B cell (primary cell): ENCODE measurements at regions not wholly inside any gene's neighbourhood (a gene's known extent, or its start where the extent isn't known, plus 50 kb on each side); places are given as distances from the start of the nearest gene placed in this dataset.
"Not testable (repeated sequence)": the region's sequence is repeated elsewhere in the genome, so short reads cannot be mapped to it uniquely, and the experiment has no call there.

Source experiments
- ATAC-seq: fragments of 200-7000 bp; cut with Tn5 transposase; one replicate; pipeline ENCODE4 v1.10.0; 2021; ENCODE audit warnings: low read depth, mild to moderate bottlenecking, moderate number of reproducible peaks, moderate library complexity
- CTCF ChIA-PET: fragments of 350-600 bp; sonication (Branson Sonifier 250); formaldehyde crosslinking; loops from one replicate; lab custom pipeline; 2021; ENCODE audit warnings: antibody characterized with exemption, inconsistent platforms; lab: Charles Lee
- POLR2A ChIA-PET: fragments of 350-600 bp; sonication (Branson Sonifier 250); formaldehyde crosslinking; loops from one replicate; lab custom pipeline; 2021; ENCODE audit warnings: antibody characterized with exemption; lab: Charles Lee
- DNase-seq: peaks from one replicate; pipeline ENCODE4 v3.0.0; 2013
- H2AFZ ChIP-seq: 2 replicates; pipeline ENCODE4 v1.6.1; 2012; ENCODE audit warnings: mild to moderate bottlenecking, low read depth, low read length; ENCODE audit not compliant: insufficient read depth, poor library complexity, severe bottlenecking
- H3K27ac ChIP-seq, 2 donors: 1 replicate in 1 of 2; 2 replicates in 1 of 2; pipeline ENCODE4 v1.5.1; 2012 to 2013; ENCODE audit warnings: low read length in 2 of 2, mild to moderate bottlenecking in 2 of 2, moderate library complexity in 1 of 2
- H3K27me3 ChIP-seq, 4 experiments: fragments of 200-600 bp in 1 of 4; sonication (generic) in 1 of 4; replicated peaks in 1 of 4; 1 replicate in 2 of 4; 2 replicates in 2 of 4; pipeline versions ENCODE4 v1.6.1 to v1.7.0; 2013 to 2016; ENCODE audit warnings: low read length in 3 of 4, mild to moderate bottlenecking in 2 of 4, mixed read lengths in 1 of 4, moderate library complexity in 1 of 4; ENCODE audit not compliant: insufficient read depth in 4 of 4, control insufficient read depth in 3 of 4; ENCODE audit errors: control extremely low read depth in 1 of 4
- H3K36me3 ChIP-seq, 2 experiments: replicated peaks in 1 of 2; 1 replicate in 1 of 2; 2 replicates in 1 of 2; pipeline versions ENCODE4 v1.6.1 to v1.7.1; 2013; ENCODE audit warnings: low read length in 1 of 2; ENCODE audit not compliant: insufficient read depth in 2 of 2, control insufficient read depth in 1 of 2; ENCODE audit errors: control extremely low read depth in 1 of 2, extremely low read depth in 1 of 2
- H3K4me1 ChIP-seq, 2 donors: fragments of 200-600 bp in 1 of 2; sonication (generic) in 1 of 2; 1 replicate in 1 of 2; 2 replicates in 1 of 2; pipeline versions ENCODE4 v1.5.1 to v1.6.1; 2013 to 2017; ENCODE audit warnings: low read length in 2 of 2; ENCODE audit not compliant: control insufficient read depth in 2 of 2, insufficient read depth in 2 of 2
- H3K4me2 ChIP-seq: replicated peaks from 2 replicates; pipeline ENCODE3; 2012; ENCODE audit warnings: mild to moderate bottlenecking, low read depth, low read length; ENCODE audit not compliant: poor library complexity, severe bottlenecking
- H3K4me3 ChIP-seq, 5 experiments: fragments of 200-600 bp in 1 of 5; sonication (generic) in 1 of 5; 1 replicate in 3 of 5; 2 replicates in 2 of 5; pipeline versions ENCODE4 v1.5.1 to v1.7.0; 2011 to 2016; ENCODE audit warnings: low read length in 4 of 5, mild to moderate bottlenecking in 4 of 5, low read depth in 2 of 5, control low read depth in 1 of 5, moderate library complexity in 1 of 5; ENCODE audit not compliant: insufficient read depth in 1 of 5; ENCODE audit errors: control extremely low read depth in 1 of 5, extremely low read depth in 1 of 5
- H3K79me2 ChIP-seq: fragments of 200-600 bp; sonication (generic); one replicate; pipeline ENCODE4 v1.6.0; 2016; ENCODE audit warnings: low read length; ENCODE audit not compliant: control insufficient read depth, insufficient read depth
- H3K9ac ChIP-seq: fragments of 200-600 bp; sonication (generic); 2 replicates; pipeline ENCODE4 v1.6.1; 2017; ENCODE audit warnings: mild to moderate bottlenecking, low read length, moderate library complexity
- H3K9me3 ChIP-seq, 3 donors: one replicate each; pipeline versions ENCODE4 v1.6.1 to v1.7.1; 2013; ENCODE audit warnings: low read length in 2 of 3; ENCODE audit not compliant: control insufficient read depth in 2 of 3, insufficient read depth in 1 of 3; ENCODE audit errors: control extremely low read depth in 1 of 3
- H4K20me1 ChIP-seq: 2 replicates; pipeline ENCODE4 v1.6.0; 2012; ENCODE audit warnings: mild to moderate bottlenecking, low read length; ENCODE audit not compliant: insufficient read depth, control insufficient read depth, poor library complexity, severe bottlenecking
- H3K27ac Mint-ChIP-seq: one replicate; pipeline ENCODE4 v1.8.0; 2021; ENCODE audit warnings: mixed read lengths
- H3K27me3 Mint-ChIP-seq: one replicate; pipeline ENCODE4 v1.8.0; 2021; ENCODE audit warnings: mixed read lengths
- H3K4me1 Mint-ChIP-seq: one replicate; pipeline ENCODE4 v1.8.0; 2021; ENCODE audit warnings: mixed read lengths
- H3K4me3 Mint-ChIP-seq: one replicate; pipeline ENCODE4 v1.8.0; 2021; ENCODE audit warnings: mixed read lengths
- H3K9me3 Mint-ChIP-seq: one replicate; pipeline ENCODE4 v1.8.0; 2022; ENCODE audit warnings: mixed read lengths; ENCODE audit not compliant: insufficient read depth
- EZH2 ChIP-seq: IDR thresholded peaks from 2 replicates; pipeline ENCODE4 v1.6.1; 2012; ENCODE audit warnings: borderline replicate concordance, low read depth, mild to moderate bottlenecking, moderate library complexity, low read length; ENCODE audit not compliant: insufficient read depth, poor library complexity, severe bottlenecking
- WGBS: methylation state at CpG from one replicate; pipeline ENCODE4 v1.1.5; 2013; ENCODE audit warnings: missing lambda C conversion rate; ENCODE audit not compliant: insufficient coverage; 5-methylcytosine and 5-hydroxymethylcytosine counted together
- intact Hi-C: fragments of 100-400 bp; cut with micrococcal nuclease; formaldehyde crosslinking; loops from one replicate; pipeline ENCODE4 v1.10.0; 2022
- TF ChIP-seq, protein P1 (sequence below): fragments of 200-600 bp; IDR thresholded peaks from one replicate; pipeline ENCODE4 v1.8.0; 2022; ENCODE audit warnings: antibody characterized with exemption, mild to moderate bottlenecking

DNA sequence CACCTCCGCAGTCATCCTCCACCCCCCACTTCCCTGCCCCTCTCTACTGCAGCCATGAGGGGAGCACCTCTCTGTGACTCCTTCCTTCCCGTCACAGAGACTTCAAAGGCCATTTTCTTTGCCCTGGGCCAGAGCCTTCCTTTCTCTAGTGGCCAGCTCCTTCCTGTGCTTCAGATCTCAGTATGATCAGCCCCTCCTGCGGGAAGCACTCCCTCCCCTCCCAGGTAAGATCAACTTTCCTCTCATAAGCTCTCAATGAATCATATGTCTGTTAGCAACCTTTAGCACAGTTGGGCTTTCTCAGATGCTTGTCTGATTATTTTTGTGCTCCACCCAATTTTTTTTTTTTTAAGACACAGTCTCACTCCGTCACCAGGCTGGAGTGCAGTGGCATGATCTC is 241.0 kb upstream of the PRSS1 start:
- Histone ChIP-seq H3K4me1 (no peaks in the 10 kb centered on the region), H3K9me3 (no peaks in the 10 kb centered on the region), H3K79me2 (no peaks in the 10 kb centered on the region), H3K27me3 (peaks cover 0 to 4% (median 0%) of the 10 kb centered on the region in 4 experiments), H3K4me3 (no peak overlapping the region), H3K9ac (no peak overlapping the region), H3K4me2 (no peak overlapping the region), H3K36me3 (no peaks in the 10 kb centered on the region), H2AFZ (no peak overlapping the region), H3K27ac (no peak overlapping the region), H4K20me1 (no peaks in the 10 kb centered on the region)
- Mint-ChIP-seq H3K4me1 (no peaks in the 10 kb centered on the region), H3K27ac (no peak overlapping the region), H3K4me3 (no peak overlapping the region), H3K27me3 (peaks cover 34% of the 10 kb centered on the region), H3K9me3 (no peaks in the 10 kb centered on the region)
- TF ChIP-seq, protein P1, sequence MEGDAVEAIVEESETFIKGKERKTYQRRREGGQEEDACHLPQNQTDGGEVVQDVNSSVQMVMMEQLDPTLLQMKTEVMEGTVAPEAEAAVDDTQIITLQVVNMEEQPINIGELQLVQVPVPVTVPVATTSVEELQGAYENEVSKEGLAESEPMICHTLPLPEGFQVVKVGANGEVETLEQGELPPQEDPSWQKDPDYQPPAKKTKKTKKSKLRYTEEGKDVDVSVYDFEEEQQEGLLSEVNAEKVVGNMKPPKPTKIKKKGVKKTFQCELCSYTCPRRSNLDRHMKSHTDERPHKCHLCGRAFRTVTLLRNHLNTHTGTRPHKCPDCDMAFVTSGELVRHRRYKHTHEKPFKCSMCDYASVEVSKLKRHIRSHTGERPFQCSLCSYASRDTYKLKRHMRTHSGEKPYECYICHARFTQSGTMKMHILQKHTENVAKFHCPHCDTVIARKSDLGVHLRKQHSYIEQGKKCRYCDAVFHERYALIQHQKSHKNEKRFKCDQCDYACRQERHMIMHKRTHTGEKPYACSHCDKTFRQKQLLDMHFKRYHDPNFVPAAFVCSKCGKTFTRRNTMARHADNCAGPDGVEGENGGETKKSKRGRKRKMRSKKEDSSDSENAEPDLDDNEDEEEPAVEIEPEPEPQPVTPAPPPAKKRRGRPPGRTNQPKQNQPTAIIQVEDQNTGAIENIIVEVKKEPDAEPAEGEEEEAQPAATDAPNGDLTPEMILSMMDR: no peak
- no peak for TF ChIP-seq EZH2
- ATAC-seq (no peak), DNase-seq (no peak)
- ChIA-PET CTCF (no interaction called here), POLR2A (no interaction called here)
- WGBS: 63% methylated on average over 3 of the region's 4 CpGs
- intact Hi-C loops: no loop called here

DNA sequence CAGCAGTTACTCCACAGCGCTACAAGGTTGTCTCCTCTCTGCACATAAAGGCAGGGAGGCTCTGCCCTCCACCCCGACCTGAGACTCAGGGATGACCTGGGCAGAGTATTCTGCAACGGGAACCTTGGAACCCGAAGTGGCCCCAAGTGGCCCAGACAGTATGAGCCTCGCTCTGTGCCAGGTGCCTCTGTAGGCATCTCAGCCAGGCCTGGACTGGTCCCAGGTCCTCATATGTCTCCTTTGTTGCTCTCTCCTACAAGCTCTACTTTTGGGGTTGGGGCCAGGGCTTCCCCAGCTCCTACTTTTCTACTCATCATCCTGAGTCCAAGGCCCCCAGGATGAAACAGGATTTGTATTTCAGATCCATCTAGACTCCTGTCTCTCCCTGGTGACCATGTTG is 241.5 kb upstream of the PRSS1 start:
- H3K4me1 ChIP-seq: no peaks in the 10 kb centered on the region
- Mint-ChIP-seq H3K4me1 (no peaks in the 10 kb centered on the region), H3K4me3 (no peak overlapping the region), H3K27ac (no peak overlapping the region), H3K27me3 (peaks cover 33% of the 10 kb centered on the region), H3K9me3 (no peaks in the 10 kb centered on the region)
- no peak for ATAC-seq
- H3K4me3 ChIP-seq: no peak overlapping the region
- CTCF ChIA-PET: interaction anchor here (2.6 kb wide), 1 partner anchor 10 kb away, joined by 7 read pairs; no protein-coding TSS in a partner anchor
- TF ChIP-seq, protein P1: no peak
- TF ChIP-seq EZH2: no peak
- no peak overlapping the region for H3K27ac ChIP-seq
- no peak overlapping the region for H2AFZ ChIP-seq
- H3K79me2 ChIP-seq: no peaks in the 10 kb centered on the region
- no peak for DNase-seq
- H3K36me3 ChIP-seq: no peaks in the 10 kb centered on the region
- H3K4me2 ChIP-seq: no peak overlapping the region
- 90% methylated on average over 5 of the region's 5 CpGs for WGBS
- intact Hi-C loops: no loop called here
- H3K9ac ChIP-seq: no peak overlapping the region
- no peaks in the 10 kb centered on the region for H4K20me1 ChIP-seq
- POLR2A ChIA-PET: no interaction called here
- no peaks in the 10 kb centered on the region for H3K9me3 ChIP-seq
- peaks cover 0 to 4% (median 0%) of the 10 kb centered on the region in 4 experiments for H3K27me3 ChIP-seq

DNA sequence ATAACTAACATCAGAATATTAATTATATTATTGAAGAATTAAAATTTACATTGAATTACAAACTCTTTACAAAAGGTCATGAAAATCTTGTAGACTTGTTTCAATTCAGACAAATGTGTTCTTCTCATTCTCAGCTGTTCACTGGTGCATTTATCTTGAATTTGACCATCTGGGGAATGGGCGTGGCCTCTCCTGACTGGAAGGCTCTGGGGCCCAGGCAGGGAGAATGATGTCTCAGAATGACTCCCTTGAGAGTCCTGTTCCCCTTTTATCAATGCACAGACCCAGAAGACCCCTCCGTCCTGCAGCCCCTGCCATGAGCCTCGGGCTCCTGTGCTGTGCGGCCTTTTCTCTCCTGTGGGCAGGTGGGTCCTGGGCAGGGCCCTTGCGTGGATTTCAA is 242.2 kb upstream of the PRSS1 start:
- H3K4me3 Mint-ChIP-seq, POLR2A ChIA-PET: not testable (repeated sequence)

More for the DNA sequence above, 242.2 kb upstream of the PRSS1 start:
- H3K4me3 ChIP-seq, H3K79me2 ChIP-seq, H3K4me1 Mint-ChIP-seq, H3K9ac ChIP-seq, intact Hi-C loops, H3K4me2 ChIP-seq, H3K4me1 ChIP-seq, H2AFZ ChIP-seq, H4K20me1 ChIP-seq, DNase-seq, ATAC-seq, H3K27ac ChIP-seq, H3K27me3 ChIP-seq, H3K36me3 ChIP-seq, H3K9me3 ChIP-seq, H3K9me3 Mint-ChIP-seq, H3K27ac Mint-ChIP-seq: not testable (repeated sequence)
- peaks cover 38% of the 10 kb centered on the region for H3K27me3 Mint-ChIP-seq
- 57% methylated on average over 5 of the region's 5 CpGs for WGBS
- CTCF ChIA-PET: interaction anchor here (2.6 kb wide), 1 partner anchor 10 kb away, joined by 7 read pairs; no protein-coding TSS in a partner anchor
